HG03565 (cell line): ENCODE measurements at regions not wholly inside any gene's neighbourhood (a gene's known extent, or its start where the extent isn't known, plus 50 kb on each side); places are given as distances from the start of the nearest gene placed in this dataset.

ENCODE experiments used
- ATAC-seq: cut with Tn5 transposase; IDR thresholded peaks from one replicate; pipeline ENCODE4 v1.9.1; 2021; ENCODE audit warnings: mild to moderate bottlenecking, moderate library complexity; ENCODE audit not compliant: unreplicated experiment

DNA sequence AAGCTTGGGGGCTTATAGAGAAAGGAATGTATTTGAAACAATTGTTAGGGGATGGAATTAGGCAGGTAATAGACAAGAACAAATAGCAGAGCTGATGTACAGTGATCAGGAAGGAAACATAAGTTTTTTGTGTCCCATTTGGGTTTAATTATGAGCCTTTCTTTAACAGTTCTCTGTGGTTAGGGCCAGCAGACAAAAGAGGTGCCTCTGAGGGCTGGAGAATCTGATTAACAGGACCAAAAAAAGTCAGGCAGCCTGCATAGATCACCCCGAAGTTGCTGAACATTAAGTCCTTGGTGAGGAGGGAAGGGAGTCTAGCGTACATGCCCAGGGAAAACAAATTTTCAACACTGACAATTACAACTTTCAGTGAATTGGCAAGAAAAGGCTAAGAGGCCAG lies 88.6 kb upstream of the SPRED1 start:
- no peak for ATAC-seq

DNA sequence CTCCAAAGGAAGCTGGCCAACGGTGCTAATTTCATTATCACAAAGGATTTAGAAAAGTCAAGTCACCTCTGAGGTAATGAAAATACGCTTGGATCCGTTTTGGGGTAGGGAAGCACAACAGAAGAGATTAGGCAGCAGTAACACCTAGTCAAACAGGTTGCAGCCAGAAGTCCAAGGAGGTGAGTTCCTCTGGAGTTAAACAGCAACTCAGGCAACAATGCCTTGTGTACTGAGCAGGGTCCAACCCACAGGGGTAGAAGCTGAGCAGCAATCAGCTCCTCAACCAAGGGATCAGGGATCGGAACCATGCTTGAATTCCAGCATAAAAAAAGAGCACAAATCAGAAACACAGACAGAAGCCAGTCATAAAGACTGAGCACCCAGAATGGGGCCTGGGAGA lies 88.1 kb upstream of the SPRED1 start:
- no peak for ATAC-seq

DNA sequence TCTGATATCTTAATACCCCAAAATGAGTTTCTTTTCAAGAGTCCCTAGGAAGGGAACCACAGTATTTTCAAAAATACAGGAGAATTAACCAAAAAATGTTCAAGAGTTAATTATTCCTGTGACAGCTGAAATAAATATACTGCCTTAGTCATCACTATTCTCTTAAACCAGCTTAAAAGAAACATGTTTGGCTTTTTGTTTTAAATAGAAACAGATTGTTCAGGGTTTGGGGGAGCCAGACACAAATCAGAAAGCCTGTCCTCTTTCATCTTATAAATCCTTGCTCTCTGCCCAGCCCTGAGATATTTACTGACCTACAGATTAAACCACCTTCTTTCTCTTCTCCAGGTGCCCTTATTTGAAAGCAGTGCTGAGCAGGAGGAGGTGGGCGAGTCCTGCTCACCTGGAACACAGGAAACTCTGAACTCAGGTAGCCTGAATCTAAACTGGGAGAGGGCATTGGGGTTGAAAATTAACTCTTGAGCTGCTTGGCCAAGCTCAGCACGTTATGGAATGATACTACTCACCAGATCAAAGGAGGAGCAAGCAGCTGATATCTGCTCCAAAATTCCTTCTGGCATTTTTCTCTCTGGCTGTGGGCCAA lies 84.1 kb upstream of the SPRED1 start:
- ATAC-seq, result no peak

DNA sequence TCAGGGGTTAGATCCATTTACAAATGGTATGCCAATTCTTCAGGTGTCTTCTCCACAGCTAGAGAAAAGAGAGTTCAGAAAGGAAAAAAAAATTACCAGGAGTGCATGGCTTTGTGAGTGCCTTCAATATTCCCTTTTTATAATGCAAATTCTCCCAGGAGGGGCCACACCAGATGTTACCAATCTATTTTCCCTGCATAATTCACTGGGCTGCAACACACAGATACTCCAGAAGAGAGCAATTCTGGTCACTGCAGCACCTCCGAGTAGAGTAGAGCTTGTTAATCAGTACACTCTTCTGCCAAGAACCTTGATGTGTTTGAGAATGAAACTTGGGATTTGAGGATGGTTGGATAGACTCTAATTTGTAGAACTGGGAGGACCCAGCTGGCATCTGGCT lies 80.7 kb upstream of the SPRED1 start:
- no peak for ATAC-seq

DNA sequence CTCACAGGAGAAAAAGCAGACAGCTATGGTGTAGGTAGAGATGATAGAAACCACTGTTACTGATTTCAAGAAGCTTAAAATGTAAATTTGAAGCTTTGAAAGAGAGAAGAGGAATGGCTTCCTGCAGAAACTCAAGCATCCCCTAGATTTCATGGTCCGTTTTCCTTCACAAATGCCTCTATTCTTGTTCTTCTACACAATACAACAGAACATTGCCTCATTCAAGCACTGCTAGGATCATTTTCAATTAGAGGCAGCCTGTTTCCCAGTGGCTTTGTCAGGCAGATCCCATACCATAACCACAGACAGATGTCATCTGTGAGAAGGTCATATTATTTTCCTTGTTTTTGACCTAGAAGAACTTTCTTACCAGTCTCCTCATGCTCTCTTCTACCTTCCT lies 77.9 kb upstream of the SPRED1 start:
- no peak for ATAC-seq

DNA sequence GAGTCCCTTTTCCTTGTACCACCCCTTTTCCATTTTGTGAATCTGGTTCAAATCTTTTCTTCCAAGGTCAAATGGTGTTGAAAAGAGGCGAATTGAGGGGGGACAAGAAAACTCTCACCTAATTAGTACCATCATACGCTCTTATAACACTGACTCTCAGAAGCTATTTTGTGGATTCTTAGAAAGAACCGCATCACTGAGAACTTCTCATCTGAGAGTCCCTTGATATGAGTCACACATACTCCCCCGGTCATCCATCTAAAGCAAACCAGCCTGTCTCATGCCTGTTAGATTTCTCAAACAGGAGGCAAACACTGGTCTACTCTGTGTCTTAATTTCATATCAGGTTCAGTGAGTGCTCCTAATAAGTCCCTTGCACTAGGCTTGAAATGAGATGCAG lies 76.5 kb upstream of the SPRED1 start:
- ATAC-seq, result peak; percentile 94

DNA sequence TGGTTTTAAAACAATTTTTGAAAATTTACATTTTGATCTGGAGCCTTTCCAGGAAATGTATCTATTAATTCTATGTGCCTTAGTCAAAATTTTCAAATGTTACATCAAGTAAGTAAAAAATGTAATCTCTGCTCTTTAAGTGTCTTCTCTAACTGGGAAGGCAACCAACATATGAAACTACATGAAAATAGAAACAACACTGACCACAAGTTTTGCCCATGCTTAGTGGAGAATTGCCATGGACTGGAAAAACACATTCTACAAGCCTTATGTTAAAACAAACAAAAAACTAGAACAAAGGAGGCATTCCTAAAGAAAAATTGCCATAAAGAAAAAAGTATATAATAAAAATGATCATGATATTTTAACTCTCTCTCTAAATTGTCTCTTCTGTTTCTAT lies 75.9 kb upstream of the SPRED1 start:
- ATAC-seq, result no peak

DNA sequence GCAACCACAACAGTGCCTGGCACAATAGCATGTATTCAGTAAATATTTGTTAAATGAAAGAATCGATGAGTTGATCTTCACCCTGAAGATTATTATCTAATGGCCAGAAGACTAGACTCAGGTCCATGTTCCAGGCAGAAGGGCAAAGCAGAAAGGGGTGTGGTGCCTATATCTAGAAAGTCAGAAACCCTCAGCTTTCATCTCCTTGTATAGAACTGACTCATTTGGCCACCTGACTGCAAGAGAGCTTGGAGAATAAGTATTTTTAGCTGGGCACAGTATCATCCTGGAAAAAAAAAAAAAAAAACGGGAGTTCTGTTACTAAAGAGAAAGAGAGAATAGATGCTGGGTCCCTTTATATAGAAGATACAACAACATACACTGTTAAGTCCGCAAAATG lies 69.7 kb upstream of the SPRED1 start:
- ATAC-seq, result no peak

DNA sequence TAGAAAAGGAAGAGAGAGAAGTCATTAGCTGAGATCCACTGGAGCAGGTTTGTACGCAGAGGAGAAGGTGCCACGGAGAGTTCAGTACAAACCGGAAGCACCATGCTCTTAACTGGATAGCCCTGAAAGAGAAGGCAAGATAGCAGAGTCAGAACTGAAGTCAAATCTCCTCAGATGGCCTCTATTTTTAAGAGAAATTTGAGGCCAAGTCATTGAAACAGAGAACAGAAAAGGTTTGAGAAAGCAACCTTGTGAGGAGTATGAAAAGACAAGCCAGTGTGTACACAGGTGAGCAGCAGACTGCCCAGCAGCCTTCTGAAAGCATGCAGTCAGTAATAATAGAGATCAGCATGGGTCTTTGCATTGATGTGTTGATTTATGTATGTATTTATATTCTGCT lies 66.1 kb upstream of the SPRED1 start:
- ATAC-seq, result no peak

DNA sequence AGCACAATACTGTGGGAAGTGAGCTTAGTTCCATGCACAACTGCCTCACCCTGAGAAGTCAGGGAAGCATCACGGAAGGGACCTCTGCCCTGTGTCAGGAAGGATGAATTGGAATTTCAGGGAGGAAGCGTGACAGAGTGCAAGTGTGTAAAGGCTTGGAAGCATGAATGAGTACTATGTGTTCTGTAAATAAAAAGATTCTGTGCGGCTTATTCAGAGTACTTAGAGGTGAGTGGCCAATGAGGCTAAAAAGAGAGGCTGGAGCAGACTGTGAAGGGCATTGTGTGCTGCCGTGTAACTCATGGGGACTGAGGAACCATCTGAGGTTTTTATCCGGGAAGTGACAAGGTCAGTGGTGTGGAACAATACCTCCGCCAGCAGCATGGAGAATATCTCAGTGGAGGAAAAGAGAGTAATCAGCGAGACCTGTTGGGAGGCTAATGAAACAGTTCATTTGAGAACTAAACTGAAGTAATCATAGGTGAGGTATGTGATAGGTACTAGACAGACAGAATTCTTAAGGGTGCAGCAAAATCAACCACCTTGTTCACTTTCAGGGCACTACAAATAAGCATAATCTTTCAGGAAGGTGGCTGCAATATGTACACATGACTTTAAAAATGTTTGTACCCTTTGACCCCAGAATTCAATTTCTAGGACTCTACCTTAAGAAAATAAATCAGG lies 64.9 kb upstream of the SPRED1 start:
- ATAC-seq, result no peak

DNA sequence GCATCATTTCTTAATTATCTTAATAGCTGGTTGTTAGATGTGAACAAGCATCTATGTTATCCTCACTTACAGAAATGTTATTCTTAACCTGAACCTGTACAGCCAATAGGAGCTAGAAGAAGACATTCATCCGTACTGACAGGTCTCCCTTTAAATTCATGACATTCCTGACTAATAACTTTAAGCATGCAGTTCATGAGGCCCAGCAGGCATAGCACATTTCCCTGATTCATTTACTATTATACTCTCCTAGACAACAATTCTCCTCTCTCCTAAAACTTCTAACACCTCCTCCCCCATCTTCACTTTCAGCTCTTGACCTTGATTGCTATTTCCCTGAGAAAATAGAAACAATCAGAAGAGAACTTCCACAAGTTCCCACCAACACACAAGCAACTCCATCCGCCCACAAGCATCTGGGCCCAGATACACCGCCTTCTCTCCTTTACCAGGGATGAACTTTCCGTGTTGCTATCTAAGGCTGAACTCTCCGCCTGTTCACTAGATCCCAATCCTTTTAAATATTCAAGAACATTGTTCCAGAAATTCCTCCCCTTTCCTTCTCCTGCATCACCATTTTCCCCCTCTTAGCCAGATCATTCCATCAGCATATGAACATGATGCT lies 62.9 kb upstream of the SPRED1 start:
- ATAC-seq, result no peak

DNA sequence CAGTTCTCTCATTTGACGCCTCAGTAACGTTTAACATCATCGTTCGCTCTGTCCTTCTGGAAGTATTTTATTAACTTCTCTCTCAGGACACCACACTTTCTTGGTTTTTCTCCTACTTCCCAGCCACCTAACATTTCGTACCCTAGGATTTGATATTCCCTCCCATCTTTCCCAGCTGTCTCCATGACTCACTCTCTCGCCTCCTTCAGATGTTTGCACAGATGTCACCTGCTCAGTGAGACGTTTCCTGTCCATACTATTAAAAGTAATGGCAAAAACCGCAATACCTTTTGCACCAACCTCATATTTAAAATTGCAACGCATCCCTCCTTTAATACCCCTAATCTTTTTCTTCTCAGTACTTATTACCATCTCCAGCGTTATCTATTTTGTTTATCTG lies 62.1 kb upstream of the SPRED1 start:
- no peak for ATAC-seq

DNA sequence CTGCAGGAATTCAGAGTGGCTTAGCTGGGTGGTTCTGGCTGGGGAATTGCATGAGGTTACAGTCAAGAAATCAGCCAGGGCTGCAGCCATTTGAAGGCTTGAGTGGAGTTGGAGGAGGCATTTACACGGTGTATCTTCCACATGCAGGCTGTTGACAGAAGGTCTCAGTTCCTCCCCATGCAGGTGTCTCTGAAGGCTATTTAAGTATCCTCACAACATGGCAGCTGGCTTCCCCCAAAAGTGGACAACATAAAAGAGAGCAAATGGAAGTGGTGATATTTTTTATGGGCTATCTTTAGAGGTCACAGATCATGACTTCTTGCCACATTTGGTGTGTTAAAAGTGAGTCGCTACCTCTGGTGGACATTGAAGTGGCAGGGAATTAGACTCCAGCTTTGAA lies 60.1 kb upstream of the SPRED1 start:
- no peak for ATAC-seq

DNA sequence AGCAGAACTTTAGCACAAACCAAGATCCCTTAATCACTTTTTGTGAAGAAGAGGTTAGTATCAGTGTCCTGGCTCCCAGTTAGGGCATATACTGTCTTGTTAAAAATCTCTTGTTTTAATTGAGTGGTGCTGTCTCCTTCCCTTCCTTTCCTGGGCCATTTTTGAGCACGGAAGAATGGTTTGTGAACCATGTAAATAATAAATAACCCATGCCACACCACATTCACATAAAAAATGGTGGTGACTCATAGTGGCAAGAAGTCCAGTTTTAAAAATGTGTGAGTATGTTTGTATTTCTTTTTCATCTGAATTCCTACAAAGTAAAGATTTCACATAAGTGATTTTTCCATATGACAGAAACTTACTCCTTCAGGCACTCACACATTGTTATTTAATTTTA lies 59.1 kb upstream of the SPRED1 start:
- ATAC-seq, result no peak

DNA sequence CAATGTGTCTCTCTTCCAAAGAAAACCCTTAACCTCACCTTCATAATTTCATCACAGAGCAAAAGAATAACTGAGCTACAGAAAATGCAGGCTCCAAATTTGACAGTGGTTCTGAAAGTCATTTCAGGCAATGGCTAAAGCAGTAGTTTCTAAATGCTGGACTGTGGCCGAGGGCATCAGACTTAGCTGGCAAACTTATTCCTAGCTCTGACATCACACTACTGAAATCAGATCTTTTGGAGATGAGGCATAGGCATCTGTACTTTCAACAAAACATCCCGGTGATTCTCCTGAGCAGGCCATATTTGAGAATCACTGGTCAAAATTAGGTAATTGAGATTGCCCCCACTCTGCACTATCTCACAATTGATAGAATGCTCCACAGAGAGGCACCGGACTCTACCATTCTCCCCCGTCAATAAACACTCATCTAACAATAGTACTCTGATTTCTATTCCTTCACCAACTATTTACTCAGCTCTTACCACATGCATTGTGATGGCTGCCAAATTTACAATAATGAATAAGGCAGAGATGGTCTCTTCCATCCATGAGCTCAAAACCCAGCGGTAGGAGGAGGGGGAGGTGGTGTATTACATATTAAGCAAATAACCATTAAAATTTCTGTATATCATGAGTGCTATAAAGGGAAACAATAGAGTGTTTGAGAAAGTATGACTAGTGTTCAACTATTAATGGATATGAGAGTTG lies 57.3 kb upstream of the SPRED1 start:
- no peak for ATAC-seq

DNA sequence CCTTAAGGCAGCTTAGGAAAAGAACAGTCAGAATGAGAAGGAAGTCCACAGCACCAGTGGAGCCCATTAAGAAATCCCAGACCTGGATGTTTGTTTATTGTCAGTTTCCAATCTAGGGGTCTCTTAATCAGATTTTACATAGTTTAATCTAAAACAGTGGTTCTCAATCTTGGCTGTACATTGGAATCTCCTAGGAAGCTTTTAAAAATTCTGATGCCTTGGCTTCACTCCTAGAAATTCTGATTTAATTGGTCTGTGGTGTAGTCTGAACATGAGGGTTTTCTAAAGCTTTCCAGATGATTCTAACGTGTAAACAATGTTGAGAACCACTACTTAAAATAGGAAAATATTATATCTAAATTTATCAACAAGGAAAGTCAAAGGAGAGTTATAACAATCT lies 56.6 kb upstream of the SPRED1 start:
- ATAC-seq, result no peak

DNA sequence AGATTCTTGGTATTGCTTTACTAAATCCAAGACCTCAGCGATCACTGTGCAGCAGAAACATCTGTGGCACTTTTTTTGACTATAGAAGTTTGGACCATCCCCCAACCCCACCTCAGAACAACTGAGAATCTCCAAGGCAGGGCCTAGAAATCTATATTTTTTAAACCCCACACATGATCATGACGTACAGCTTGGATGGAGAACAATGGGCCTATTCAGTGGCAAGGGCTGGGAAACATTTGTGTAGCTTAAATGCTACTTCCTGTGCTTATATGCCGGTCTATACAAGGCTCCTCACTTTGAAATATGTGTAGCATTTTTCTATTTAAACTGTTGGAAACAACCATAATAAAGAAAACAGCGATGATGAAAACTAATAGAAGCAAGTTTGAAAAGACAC lies 55.1 kb upstream of the SPRED1 start:
- no peak for ATAC-seq

DNA sequence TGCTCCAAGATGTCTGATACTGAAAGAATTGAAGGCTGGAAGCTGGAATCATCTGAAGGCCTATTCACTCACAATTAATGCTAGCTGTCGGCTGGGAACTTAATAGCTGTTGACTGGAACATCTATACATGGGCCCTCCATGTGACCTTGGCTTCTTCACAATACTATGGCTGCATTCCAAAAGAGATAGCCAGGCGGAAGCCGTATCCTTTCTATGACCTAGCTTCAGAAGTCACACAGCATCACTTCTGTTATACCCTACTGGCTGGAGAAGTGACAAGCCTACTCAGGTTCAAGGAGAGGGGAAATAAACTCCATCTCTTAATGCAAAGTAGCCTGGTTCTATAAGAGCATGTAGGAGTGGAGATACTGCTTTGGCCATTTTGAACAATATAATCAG lies 50.9 kb upstream of the SPRED1 start:
- no peak for ATAC-seq

DNA sequence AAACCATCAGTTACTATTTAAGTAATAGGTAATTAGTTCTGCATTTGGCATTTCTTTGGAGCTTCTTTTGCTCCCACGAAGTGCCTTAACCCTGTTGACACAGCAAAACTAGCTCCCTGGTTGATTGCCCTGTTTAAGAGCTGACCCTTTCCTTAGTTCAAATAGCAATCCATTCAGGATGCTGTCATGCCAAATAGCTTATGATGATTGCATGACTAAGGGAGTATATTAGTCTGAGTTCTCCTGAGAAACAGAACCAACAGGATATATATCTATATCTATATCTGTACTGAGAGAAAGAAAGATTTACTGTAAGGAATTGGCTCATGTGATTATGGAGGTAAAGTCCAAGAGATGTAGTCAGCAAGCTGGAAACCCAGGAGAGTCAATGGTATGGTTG lies 50.3 kb upstream of the SPRED1 start:
- ATAC-seq, result no peak
